Choroid plexus epithelial cell (primary cell): ENCODE measurements at regions not wholly inside any gene's neighbourhood (a gene's known extent, or its start where the extent isn't known, plus 50 kb on each side); places are given as distances from the start of the nearest gene placed in this dataset.

ENCODE experiments used
- DNase-seq: peaks from one replicate; pipeline ENCODE4 v3.0.0-alpha.2; 2010; ENCODE audit warnings: low read depth
- H3K4me3 ChIP-seq: 2 replicates; pipeline ENCODE4 v1.5.1; 2011; ENCODE audit warnings: low read depth, mild to moderate bottlenecking, control low read depth, low read length, moderate library complexity
- TF ChIP-seq, protein P1 (sequence below): conservative IDR thresholded peaks from 2 replicates; pipeline ENCODE4 v1.5.1; 2011; ENCODE audit warnings: low read depth, mild to moderate bottlenecking, control low read depth, inconsistent platforms, low read length, moderate library complexity

DNA sequence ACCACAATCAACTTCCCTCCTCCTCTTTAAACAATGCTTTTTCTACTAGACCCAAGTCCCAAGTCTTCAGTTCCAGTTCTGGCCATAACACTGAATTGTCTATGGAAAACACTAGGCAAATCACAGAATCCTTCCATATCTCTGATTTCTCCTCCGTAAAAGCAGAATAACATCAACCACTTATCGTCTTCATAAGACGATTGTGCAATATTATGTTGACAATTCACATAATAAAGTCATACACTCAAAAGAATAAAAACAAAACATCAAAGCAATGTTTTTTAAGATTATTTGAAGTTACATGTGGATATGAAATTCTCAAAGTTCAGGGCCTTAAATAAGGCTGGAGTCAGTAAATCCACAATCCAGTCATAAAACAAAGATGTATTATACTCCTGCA is 84.4 kb downstream of the MTERF1 start:
- no peak for DNase-seq
- TF ChIP-seq, protein P1, sequence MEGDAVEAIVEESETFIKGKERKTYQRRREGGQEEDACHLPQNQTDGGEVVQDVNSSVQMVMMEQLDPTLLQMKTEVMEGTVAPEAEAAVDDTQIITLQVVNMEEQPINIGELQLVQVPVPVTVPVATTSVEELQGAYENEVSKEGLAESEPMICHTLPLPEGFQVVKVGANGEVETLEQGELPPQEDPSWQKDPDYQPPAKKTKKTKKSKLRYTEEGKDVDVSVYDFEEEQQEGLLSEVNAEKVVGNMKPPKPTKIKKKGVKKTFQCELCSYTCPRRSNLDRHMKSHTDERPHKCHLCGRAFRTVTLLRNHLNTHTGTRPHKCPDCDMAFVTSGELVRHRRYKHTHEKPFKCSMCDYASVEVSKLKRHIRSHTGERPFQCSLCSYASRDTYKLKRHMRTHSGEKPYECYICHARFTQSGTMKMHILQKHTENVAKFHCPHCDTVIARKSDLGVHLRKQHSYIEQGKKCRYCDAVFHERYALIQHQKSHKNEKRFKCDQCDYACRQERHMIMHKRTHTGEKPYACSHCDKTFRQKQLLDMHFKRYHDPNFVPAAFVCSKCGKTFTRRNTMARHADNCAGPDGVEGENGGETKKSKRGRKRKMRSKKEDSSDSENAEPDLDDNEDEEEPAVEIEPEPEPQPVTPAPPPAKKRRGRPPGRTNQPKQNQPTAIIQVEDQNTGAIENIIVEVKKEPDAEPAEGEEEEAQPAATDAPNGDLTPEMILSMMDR, result no peak
- H3K4me3 ChIP-seq, result no peak overlapping the region

DNA sequence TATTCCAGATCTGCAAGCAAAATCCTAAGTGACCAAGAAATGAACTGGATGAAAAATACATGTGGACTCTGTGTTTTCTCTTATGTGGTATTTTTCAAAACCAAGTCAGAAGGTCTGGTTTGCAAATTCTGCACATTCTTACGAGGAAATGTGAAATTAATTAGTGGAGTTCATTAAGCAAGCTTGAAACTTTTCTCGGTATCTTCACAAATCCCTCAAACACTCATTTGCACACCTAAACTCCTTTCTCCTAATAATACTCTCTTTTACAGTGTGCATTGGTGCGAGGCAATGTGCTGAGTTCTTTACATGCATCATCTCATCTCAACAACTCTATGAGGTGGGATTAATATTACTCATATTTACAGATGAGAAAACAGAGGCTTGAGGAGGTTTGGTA is 82.1 kb downstream of the MTERF1 start:
- no peak for DNase-seq
- no peak overlapping the region for H3K4me3 ChIP-seq
- TF ChIP-seq, protein P1, result no peak

DNA sequence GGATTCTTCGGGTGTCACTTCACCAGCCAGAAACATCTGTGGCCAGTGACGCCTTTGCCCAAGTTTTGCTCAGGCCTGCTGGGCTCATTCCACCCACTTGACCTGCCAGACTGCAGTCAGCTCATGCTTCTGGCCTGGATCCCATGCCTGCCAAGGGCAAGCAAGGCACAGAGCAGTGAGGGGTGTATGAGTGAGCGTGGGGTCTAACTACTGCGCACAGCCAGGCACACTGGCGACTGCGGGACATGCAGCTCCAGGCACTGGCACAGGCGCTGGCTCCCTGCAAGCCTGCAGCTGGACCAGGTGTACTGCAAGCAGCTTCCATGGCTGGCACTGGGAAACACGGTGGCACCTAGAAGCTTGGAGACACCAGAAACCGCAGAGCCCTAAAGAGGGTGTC is 80.1 kb downstream of the MTERF1 start:
- TF ChIP-seq, protein P1, result no peak
- H3K4me3 ChIP-seq, result no peak overlapping the region
- DNase-seq, result no peak

DNA sequence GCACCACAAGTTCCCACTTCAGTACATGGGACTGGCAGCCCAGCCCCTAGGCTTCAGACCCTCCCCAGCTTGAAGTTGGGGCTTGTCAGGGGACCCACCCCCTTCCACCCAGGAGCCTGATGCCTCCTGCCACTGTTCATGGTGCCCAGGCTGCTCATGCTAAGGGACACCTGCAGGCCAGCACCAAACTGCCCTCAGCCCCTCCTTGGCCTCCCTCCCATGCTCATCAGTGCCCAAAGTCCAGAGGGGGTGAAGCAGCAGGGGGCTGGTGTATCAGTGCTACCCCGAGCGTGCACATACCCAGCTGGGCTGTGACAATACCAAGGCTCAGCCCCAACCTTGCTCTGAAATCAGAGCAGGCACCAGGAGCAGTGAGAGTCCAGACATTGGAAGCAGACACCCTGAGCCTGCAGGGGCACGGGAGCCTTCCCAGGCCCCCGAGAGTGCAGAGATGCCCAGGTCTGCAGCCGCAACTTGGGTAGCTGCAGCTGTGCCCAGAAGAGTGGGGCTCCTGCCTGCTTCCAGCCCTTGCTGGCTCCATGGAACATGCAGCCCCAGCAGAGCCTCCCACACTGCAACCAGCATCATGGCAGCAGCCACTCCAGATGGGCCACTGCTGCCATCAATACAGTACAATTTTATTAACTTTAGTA is 79.0 kb downstream of the MTERF1 start:
- TF ChIP-seq, protein P1, result no peak
- no peak overlapping the region for H3K4me3 ChIP-seq
- no peak for DNase-seq

DNA sequence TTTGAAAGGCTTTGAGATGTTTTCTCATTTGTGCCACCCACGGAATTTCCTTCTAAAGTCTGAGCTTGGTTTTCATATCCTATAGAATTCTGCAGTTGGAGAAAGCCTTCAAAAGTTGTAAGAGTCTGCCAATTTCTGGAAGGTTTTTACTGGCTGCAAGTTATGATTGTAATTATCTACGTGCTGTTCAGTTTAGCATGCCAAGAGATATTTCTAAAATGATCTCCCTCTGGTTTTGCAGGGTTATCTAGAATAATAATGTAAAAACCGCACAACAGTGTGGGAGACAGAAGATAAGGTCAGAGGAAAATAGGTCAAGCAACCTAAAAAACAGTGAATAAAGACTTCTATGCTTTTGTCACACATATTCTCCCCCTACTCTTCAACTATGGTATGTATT is 69.3 kb downstream of the MTERF1 start:
- peak; percentile 4 for DNase-seq
- H3K4me3 ChIP-seq, result no peak overlapping the region
- TF ChIP-seq, protein P1, result no peak

DNA sequence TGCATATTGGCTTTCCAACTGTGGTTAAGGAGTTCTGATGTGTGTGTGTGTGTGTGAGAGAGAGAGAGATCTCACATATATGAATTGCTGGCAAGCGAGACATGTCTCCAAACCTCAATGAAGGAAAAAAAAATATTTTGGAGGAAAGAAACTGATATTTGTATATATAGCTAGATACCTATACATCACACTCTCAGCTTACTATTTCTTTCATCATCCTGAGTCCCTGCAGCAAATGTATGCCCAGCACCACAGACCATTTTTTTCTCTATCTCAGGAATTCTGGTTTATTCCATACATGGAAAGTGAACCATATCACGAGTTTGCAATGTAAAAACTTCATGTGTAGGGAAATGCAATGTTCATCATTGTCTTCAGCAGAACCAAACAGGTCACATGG is 68.9 kb downstream of the MTERF1 start:
- TF ChIP-seq, protein P1, result no peak
- H3K4me3 ChIP-seq, result no peak overlapping the region
- no peak for DNase-seq

DNA sequence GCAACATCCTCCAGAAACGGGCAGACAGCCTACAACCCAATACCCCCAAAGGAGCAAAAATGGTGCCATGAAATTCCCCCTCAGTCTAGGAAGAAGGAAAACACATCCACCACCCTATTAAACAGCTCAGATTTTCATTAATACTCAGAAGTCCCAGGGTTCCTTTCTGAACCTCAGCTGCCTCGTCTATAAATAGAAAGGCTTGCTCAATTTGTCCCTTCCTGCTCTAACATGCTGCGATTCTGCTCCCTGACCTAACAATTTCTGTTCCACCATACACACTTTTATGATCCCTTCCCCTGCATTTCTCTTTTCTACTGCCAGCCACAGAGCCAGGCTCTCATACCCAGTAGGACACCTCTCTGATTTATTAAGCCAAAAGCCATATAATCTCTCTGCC is 68.1 kb downstream of the MTERF1 start:
- TF ChIP-seq, protein P1, result no peak
- DNase-seq, result peak; percentile 44
- H3K4me3 ChIP-seq, result no peak overlapping the region
